Right hindlimb (tissue), 1 donor: ENCODE measurements at regions not wholly inside any gene's neighbourhood (a gene's known extent, or its start where the extent isn't known, plus 50 kb on each side); places are given as distances from the start of the nearest gene placed in this dataset.
"Not testable (repeated sequence)": the region's sequence is repeated elsewhere in the genome, so short reads cannot be mapped to it uniquely, and the experiment has no call there.

ENCODE experiments used
- DNase-seq: peaks from one replicate; pipeline ENCODE4 v3.0.0-alpha.2; 2018

DNA sequence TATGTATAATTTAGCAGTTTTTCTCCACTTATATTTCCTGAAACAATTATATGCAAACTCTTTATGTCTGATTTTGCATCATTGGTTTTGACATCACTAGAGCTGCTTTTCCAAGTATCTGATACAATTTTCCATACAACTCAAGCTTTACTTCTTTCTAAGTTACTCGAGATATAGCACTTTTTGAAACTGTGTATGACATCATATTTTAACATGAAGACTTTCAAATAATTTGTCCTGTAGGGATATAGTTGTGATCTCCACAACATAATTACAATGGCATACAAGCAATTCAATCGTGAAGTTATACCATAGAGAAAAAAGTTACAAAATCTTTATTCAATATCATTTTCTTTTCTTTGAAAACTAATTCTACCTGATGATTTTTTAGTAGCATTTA, 173.0 kb downstream of the LEPR start:
- DNase-seq = no peak

- no peak for DNase-seq
Measured at GRCh38 chr1:65595724-65596123, 175.3 kb downstream of the LEPR start.

DNA sequence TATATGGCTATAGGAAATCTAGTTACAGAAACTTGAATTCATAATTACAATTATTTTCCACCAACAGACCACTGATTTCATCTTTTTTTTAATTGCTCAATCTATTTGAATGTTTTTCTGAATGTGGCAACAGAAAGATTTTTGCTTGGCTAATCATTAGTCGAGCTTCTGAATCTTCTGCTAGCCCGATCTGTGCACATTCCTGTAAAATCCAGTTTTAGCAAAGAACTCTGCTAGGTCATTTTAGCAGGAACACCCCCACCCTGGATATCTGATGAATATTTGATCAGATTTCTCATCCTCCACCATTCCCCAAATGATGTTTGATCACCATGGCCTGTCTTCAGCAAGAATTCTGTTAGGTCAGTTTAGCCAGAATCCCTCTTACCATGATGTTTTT, 176.3 kb downstream of the LEPR start:
- no peak for DNase-seq

DNA sequence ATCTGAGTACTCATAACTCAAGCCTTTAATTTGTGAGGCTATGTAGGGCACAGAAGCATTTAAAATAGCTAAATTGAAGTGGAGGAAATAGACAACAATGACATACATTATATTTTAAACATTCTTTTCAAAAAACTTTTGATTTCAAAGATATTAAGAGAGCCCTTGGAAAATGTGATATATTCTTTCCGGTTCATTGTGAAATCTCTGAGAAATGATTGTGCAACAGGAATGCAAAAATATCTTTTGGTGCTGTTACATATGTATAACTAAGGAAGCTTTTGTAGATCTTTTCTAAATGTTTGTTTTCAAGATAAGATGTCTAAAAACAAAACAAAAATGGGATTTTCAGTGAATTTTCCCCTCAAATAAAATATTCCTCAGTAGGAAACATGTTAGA, 185.2 kb downstream of the LEPR start:
- DNase-seq = no peak

DNA sequence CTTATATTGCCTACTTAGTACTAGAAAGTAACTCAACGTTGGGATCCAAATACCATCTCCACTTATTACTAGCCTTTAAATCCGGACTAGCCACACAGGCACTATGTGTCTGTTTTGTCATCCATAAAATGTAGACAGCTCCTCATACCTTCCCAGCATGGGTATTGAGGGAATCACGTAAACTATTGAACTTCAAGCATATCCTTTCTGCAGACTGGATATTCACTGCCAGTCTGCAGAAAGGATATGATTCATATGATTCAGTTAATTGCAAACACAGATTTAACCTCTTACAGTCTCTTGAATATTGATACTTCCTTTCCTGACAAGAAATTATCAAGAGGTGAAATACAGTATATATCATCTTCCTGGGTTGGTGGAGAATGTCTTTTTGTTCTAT, 186.0 kb downstream of the LEPR start:
- DNase-seq = no peak

DNA sequence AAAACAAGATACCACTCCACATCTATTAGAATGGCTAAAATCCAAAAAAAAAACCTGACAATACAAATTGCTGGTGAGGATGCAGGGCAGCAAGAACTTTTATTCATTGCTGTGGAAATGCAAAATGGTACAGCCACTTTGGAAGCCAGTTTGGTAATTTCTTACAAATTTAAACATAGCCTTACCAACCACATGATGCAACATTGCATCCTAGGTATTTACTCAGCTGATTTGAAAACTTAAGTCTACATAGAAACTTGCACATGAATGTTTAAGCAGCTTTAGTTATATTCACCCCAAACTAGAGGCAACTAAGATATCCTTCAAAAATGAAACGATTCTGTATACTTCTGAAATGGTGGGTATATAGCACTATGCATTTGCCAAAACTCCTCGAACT, 178.8 kb upstream of the PDE4B start:
- no peak for DNase-seq

- DNase-seq = no peak
Measured at GRCh38 chr1:65615859-65616258, 176.8 kb upstream of the PDE4B start.

GRCh38 chr1:65621721-65622120, 171.0 kb upstream of the PDE4B start:
- DNase-seq = not testable (repeated sequence)

DNA sequence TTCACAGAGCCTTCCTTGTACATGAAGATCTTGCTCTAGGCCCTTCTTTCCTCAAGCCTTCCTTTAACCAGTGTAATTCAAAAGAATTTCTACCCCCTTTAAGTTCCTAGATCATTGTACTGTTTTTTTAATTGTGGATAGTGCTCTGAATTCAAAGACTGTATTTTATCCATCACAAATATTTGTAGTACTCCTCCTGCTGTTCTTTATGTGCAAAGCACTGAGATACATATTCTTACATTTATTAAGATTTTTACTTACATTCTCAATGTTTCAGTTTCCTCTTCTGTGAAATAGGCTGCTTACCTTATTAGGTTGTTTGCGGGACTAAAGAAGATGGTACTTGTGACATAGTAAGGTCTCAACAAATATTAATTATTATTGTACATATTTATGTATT, 168.8 kb upstream of the PDE4B start:
- DNase-seq = no peak

GRCh38 chr1:65625528-65625927, 167.2 kb upstream of the PDE4B start:
- no peak for DNase-seq

- DNase-seq = no peak
Measured at GRCh38 chr1:65626003-65626402, 166.7 kb upstream of the PDE4B start.

GRCh38 chr1:65629788-65630187, 162.9 kb upstream of the PDE4B start:
- DNase-seq = no peak

- DNase-seq = no peak
Measured at GRCh38 chr1:65630855-65631254, 161.8 kb upstream of the PDE4B start.

GRCh38 chr1:65632235-65632634, 160.5 kb upstream of the PDE4B start:
- DNase-seq = no peak

DNA sequence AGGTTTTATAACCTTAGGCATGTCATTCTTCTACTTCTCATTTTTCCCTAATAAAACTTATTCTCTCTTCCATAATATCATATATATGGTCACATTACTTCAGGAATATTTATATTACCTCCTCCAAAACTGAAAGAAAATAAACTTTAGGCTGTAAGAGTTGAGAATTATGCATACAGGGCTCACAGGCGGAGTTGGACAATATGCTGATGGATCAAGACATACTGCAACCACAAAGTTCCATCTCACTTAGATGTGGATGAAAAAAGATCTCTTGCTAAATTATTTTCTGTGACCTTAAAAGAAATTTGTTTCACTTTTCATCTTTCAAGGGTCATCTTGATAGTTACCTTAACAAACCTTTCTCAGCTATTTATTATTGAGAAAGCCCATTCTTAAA, 152.6 kb upstream of the PDE4B start:
- DNase-seq = no peak

GRCh38 chr1:65649185-65649584, 143.5 kb upstream of the PDE4B start:
- DNase-seq = not testable (repeated sequence)

DNA sequence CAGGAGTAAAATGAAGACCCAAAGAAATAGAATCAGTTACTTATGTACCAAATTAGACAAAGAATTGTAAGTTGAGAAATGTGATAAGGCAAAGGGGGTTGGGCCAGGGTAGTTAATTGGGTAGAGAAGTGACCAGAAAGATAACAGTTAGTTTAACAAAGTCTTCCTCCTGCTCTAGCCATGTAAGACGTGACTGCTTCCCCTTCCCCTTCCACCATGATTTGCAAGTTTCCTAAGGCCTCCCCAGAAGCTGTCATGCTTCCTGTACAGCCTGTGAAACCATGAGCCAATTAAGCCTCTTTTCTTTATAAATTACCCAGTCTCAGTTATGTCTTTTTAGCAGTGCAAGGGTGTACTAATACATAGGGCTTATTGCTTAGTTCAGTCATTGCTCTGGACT, 142.0 kb upstream of the PDE4B start:
- DNase-seq = no peak

DNA sequence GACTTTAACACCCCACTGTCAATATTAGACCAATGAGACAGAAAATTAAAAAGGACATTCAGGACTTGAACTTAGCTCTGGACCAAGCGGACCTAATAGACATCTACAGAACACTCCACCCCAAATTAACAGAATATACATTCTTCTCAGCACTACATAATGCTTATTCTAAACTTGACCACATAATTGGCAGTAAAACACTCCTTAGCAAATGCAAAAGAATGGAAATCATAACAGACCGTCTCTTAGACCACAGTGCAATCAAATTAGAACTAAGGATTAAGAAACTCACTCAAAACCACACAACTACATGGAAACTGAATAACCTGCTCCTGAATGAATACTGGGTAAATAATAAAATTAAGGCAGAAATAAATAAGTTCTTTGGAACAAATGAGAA, 138.2 kb upstream of the PDE4B start:
- not testable (repeated sequence) for DNase-seq

DNA sequence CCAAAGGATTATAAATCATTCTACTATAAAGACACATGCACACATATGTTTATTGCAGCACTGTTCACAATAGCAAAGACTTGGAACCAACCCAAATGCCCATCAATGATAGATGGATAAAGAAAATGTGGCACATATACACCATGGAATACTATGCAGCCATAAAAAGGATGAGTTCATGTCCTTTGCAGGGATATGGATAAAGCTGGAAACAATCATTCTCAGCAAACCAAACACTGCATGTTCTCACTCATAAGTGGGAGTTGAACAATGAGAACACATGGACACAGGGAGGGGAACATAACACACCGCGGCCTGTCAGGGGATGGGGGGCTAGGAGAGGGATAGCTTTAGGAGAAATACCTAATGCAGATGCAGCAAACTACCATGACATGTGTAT, 135.1 kb upstream of the PDE4B start:
- DNase-seq = not testable (repeated sequence)

DNA sequence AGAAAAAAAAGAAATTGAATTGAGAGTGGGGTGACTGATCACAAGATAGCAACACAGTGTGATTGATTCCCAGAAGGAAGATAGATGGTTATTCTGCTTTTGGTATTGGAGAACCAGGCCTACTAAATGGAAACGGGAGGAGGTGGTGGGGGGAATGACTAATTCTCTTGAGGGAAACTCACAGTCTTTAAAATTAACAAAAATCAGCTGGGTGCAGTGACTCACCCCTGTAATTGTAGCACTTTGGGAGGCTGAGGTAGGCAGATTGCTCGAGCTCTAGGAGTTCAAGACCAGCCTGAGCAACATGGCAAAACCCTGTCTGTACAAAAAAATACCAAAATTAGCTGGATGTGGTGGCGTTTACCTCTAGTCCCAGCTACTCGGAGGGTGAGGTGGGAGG, 134.6 kb upstream of the PDE4B start:
- no peak for DNase-seq

DNA sequence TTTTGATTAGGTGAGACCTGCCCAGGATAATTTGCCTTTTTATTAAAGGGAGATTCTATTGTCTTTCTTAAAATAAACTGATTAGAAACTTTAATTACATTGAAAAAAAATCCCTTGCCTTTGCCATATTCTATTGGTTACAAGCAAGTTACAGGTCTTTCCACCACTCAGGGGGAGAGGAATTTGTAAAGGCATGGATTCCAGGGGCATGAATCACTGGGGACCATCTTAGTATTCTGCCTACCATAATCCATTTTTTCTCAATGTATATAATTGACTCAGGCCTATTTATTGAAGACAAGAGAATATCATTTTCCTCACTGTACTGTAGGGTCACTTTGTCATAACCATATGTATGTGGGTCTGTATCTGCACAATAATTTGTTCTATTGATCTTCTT, 124.3 kb upstream of the PDE4B start:
- DNase-seq = no peak

GRCh38 chr1:65670518-65670917, 122.2 kb upstream of the PDE4B start:
- DNase-seq = no peak

- no peak for DNase-seq
Measured at GRCh38 chr1:65674522-65674921, 118.2 kb upstream of the PDE4B start.

DNA sequence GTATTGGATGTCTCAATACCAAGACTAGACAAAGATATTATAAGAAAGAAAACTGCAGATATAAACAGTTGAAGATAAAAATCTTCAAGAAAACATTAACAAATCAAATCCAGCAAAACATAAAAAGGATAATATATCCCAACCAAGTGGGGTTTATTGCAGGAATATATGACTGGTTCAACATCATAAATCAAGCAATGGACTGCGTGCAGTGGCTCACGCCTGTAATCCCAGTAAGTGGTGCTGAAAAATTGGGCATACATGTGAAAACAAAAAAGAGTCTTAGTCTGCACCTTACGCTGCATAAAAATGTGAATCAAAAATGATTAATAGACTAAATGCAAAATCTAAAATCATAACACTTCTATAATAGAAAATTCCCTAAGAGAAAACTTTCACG, 112.9 kb upstream of the PDE4B start:
- DNase-seq = no peak

GRCh38 chr1:65681096-65681495, 111.6 kb upstream of the PDE4B start:
- DNase-seq = no peak
